ENCODE measurements at regions not wholly inside any gene's neighbourhood (a gene's known extent, or its start where the extent isn't known, plus 50 kb on each side); places are given as distances from the start of the nearest gene placed in this dataset.

GRCh38 chr14:94953541-94954260 is 183.8 kb upstream of the GSC start:
- H3K27me3 ChIP-seq (ENCODE audit: control insufficient read depth in 1 of 2, insufficient read depth in 2 of 2, low read length in 1 of 2) = no peaks in the 10 kb centered on the region
- DNase-seq (no peak), ATAC-seq (ENCODE audit: low FRiP score) (no peak)
- no peaks in the 10 kb centered on the region for H3K36me3 ChIP-seq (ENCODE audit: control insufficient read depth in 1 of 2, insufficient read depth in 2 of 2, low read length in 1 of 2)
- H3K4me1 ChIP-seq (ENCODE audit: control insufficient read depth in 1 of 2, insufficient read depth in 2 of 2, low read length in 2 of 2) = no peaks in the 10 kb centered on the region
- no peak overlapping the region for H3K4me3 ChIP-seq (ENCODE audit: low read length in 2 of 2)
- 89 to 92% methylated on average over 12 of the region's 12 CpGs for WGBS, 2 donors
- H3K9me3 ChIP-seq (ENCODE audit: control insufficient read depth, low read length) = no peaks in the 10 kb centered on the region
- intact Hi-C loops (cut with DNase I) = no loop called here
- no peak overlapping the region for H3K27ac ChIP-seq (ENCODE audit: low read depth in 1 of 2, low read length in 2 of 2)

GRCh38 chr14:94952097-94952496 is 182.2 kb upstream of the GSC start:
- 84 to 89% methylated on average over 7 of the region's 7 CpGs for WGBS, 2 donors
- Histone ChIP-seq H3K36me3 (ENCODE audit: control insufficient read depth in 1 of 2, insufficient read depth in 2 of 2, low read length in 1 of 2) (no peaks in the 10 kb centered on the region), H3K4me1 (ENCODE audit: control insufficient read depth in 1 of 2, insufficient read depth in 2 of 2, low read length in 2 of 2) (no peaks in the 10 kb centered on the region), H3K4me3 (ENCODE audit: low read length in 2 of 2) (no peak overlapping the region), H3K9me3 (ENCODE audit: control insufficient read depth, low read length) (peaks cover 1% of the 10 kb centered on the region), H3K27me3 (ENCODE audit: control insufficient read depth in 1 of 2, insufficient read depth in 2 of 2, low read length in 1 of 2) (no peaks in the 10 kb centered on the region), H3K27ac (ENCODE audit: low read depth in 1 of 2, low read length in 2 of 2) (no peak overlapping the region)
- intact Hi-C loops (cut with DNase I) = no loop called here
- no peak for ATAC-seq (ENCODE audit: low FRiP score)
- DNase-seq = no peak

- ATAC-seq (ENCODE audit: low FRiP score) (no peak), DNase-seq (no peak)
- H3K4me1 ChIP-seq (ENCODE audit: control insufficient read depth in 1 of 2, insufficient read depth in 2 of 2, low read length in 2 of 2) = no peaks in the 10 kb centered on the region
- peaks cover 1% of the 10 kb centered on the region for H3K9me3 ChIP-seq (ENCODE audit: control insufficient read depth, low read length)
- H3K27me3 ChIP-seq (ENCODE audit: control insufficient read depth in 1 of 2, insufficient read depth in 2 of 2, low read length in 1 of 2) = no peaks in the 10 kb centered on the region
- WGBS, 2 donors = 81 to 86% methylated on average over 3 of the region's 3 CpGs
- intact Hi-C loops (cut with DNase I) = no loop called here
- H3K4me3 ChIP-seq (ENCODE audit: low read length in 2 of 2) = no peak overlapping the region
- no peak overlapping the region for H3K27ac ChIP-seq (ENCODE audit: low read depth in 1 of 2, low read length in 2 of 2)
- no peaks in the 10 kb centered on the region for H3K36me3 ChIP-seq (ENCODE audit: control insufficient read depth in 1 of 2, insufficient read depth in 2 of 2, low read length in 1 of 2)
These were observed 176.3 kb upstream of the GSC start for GRCh38 chr14:94946244-94946643.

- H3K4me1 ChIP-seq (ENCODE audit: control insufficient read depth in 1 of 2, insufficient read depth in 2 of 2, low read length in 2 of 2) = no peaks in the 10 kb centered on the region
- no peak for ATAC-seq (ENCODE audit: low FRiP score)
- DNase-seq = no peak
- intact Hi-C loops (cut with DNase I) = no loop called here
- no peak overlapping the region for H3K4me3 ChIP-seq (ENCODE audit: low read length in 2 of 2)
- H3K36me3 ChIP-seq (ENCODE audit: control insufficient read depth in 1 of 2, insufficient read depth in 2 of 2, low read length in 1 of 2) = no peaks in the 10 kb centered on the region
- H3K9me3 ChIP-seq (ENCODE audit: control insufficient read depth, low read length) = peaks cover 1% of the 10 kb centered on the region
- no peak overlapping the region for H3K27ac ChIP-seq (ENCODE audit: low read depth in 1 of 2, low read length in 2 of 2)
- no peaks in the 10 kb centered on the region for H3K27me3 ChIP-seq (ENCODE audit: control insufficient read depth in 1 of 2, insufficient read depth in 2 of 2, low read length in 1 of 2)
- WGBS, 2 donors = 93 to 95% methylated on average over 8 of the region's 8 CpGs
These were observed 175.7 kb upstream of the GSC start for GRCh38 chr14:94945615-94946014.

- H3K4me1 ChIP-seq (ENCODE audit: control insufficient read depth in 1 of 2, insufficient read depth in 2 of 2, low read length in 2 of 2) = no peaks in the 10 kb centered on the region
- WGBS, 2 donors = 95 to 96% methylated on average over 7 of the region's 7 CpGs
- H3K4me3 ChIP-seq (ENCODE audit: low read length in 2 of 2) = no peak overlapping the region
- H3K36me3 ChIP-seq (ENCODE audit: control insufficient read depth in 1 of 2, insufficient read depth in 2 of 2, low read length in 1 of 2) = no peaks in the 10 kb centered on the region
- DNase-seq = no peak
- intact Hi-C loops (cut with DNase I) = no loop called here
- H3K27ac ChIP-seq (ENCODE audit: low read depth in 1 of 2, low read length in 2 of 2) = no peak overlapping the region
- H3K9me3 ChIP-seq (ENCODE audit: control insufficient read depth, low read length) = peaks cover 1% of the 10 kb centered on the region
- H3K27me3 ChIP-seq (ENCODE audit: control insufficient read depth in 1 of 2, insufficient read depth in 2 of 2, low read length in 1 of 2) = no peaks in the 10 kb centered on the region
- no peak for ATAC-seq (ENCODE audit: low FRiP score)
These were observed 174.8 kb upstream of the GSC start for GRCh38 chr14:94944636-94945258.

GRCh38 chr14:94942601-94943000 is 172.7 kb upstream of the GSC start:
- ATAC-seq (ENCODE audit: low FRiP score) (no peak), DNase-seq (no peak)
- Histone ChIP-seq H3K9me3 (ENCODE audit: control insufficient read depth, low read length) (no peaks in the 10 kb centered on the region), H3K4me1 (ENCODE audit: control insufficient read depth in 1 of 2, insufficient read depth in 2 of 2, low read length in 2 of 2) (no peaks in the 10 kb centered on the region), H3K27ac (ENCODE audit: low read depth in 1 of 2, low read length in 2 of 2) (no peak overlapping the region), H3K36me3 (ENCODE audit: control insufficient read depth in 1 of 2, insufficient read depth in 2 of 2, low read length in 1 of 2) (no peaks in the 10 kb centered on the region), H3K4me3 (ENCODE audit: low read length in 2 of 2) (no peak overlapping the region), H3K27me3 (ENCODE audit: control insufficient read depth in 1 of 2, insufficient read depth in 2 of 2, low read length in 1 of 2) (no peaks in the 10 kb centered on the region)
- intact Hi-C loops (cut with DNase I) = no loop called here
- 90 to 93% methylated on average over 4 of the region's 4 CpGs for WGBS, 2 donors

GRCh38 chr14:94941311-94941710 is 171.4 kb upstream of the GSC start:
- H3K27me3 ChIP-seq (ENCODE audit: control insufficient read depth in 1 of 2, insufficient read depth in 2 of 2, low read length in 1 of 2) = no peaks in the 10 kb centered on the region
- 95 to 96% methylated on average over 5 of the region's 5 CpGs for WGBS, 2 donors
- ATAC-seq (ENCODE audit: low FRiP score) (no peak), DNase-seq (no peak)
- H3K36me3 ChIP-seq (ENCODE audit: control insufficient read depth in 1 of 2, insufficient read depth in 2 of 2, low read length in 1 of 2) = no peaks in the 10 kb centered on the region
- H3K4me1 ChIP-seq (ENCODE audit: control insufficient read depth in 1 of 2, insufficient read depth in 2 of 2, low read length in 2 of 2) = no peaks in the 10 kb centered on the region
- no peak overlapping the region for H3K4me3 ChIP-seq (ENCODE audit: low read length in 2 of 2)
- intact Hi-C loops (cut with DNase I) = no loop called here
- H3K27ac ChIP-seq (ENCODE audit: low read depth in 1 of 2, low read length in 2 of 2) = no peak overlapping the region
- H3K9me3 ChIP-seq (ENCODE audit: control insufficient read depth, low read length) = no peaks in the 10 kb centered on the region

- no peak overlapping the region for H3K4me3 ChIP-seq (ENCODE audit: low read length in 2 of 2)
- H3K36me3 ChIP-seq (ENCODE audit: control insufficient read depth in 1 of 2, insufficient read depth in 2 of 2, low read length in 1 of 2) = no peaks in the 10 kb centered on the region
- intact Hi-C loops (cut with DNase I) = no loop called here
- ATAC-seq (ENCODE audit: low FRiP score) (no peak), DNase-seq (no peak)
- H3K27me3 ChIP-seq (ENCODE audit: control insufficient read depth in 1 of 2, insufficient read depth in 2 of 2, low read length in 1 of 2) = no peaks in the 10 kb centered on the region
- 93% methylated on average over 11 of the region's 11 CpGs for WGBS, 2 donors
- no peak overlapping the region for H3K27ac ChIP-seq (ENCODE audit: low read depth in 1 of 2, low read length in 2 of 2)
- H3K9me3 ChIP-seq (ENCODE audit: control insufficient read depth, low read length) = no peaks in the 10 kb centered on the region
- no peaks in the 10 kb centered on the region for H3K4me1 ChIP-seq (ENCODE audit: control insufficient read depth in 1 of 2, insufficient read depth in 2 of 2, low read length in 2 of 2)
These were observed 170.5 kb upstream of the GSC start for GRCh38 chr14:94940263-94940993.

- H3K4me3 ChIP-seq (ENCODE audit: low read length in 2 of 2) = no peak overlapping the region
- ATAC-seq (ENCODE audit: low FRiP score) = no peak
- intact Hi-C loops (cut with DNase I) = no loop called here
- H3K36me3 ChIP-seq (ENCODE audit: control insufficient read depth in 1 of 2, insufficient read depth in 2 of 2, low read length in 1 of 2) = no peaks in the 10 kb centered on the region
- H3K27ac ChIP-seq (ENCODE audit: low read depth in 1 of 2, low read length in 2 of 2) = no peak overlapping the region
- no peaks in the 10 kb centered on the region for H3K4me1 ChIP-seq (ENCODE audit: control insufficient read depth in 1 of 2, insufficient read depth in 2 of 2, low read length in 2 of 2)
- WGBS, 2 donors = 95 to 100% methylated on average over 2 of the region's 2 CpGs
- H3K9me3 ChIP-seq (ENCODE audit: control insufficient read depth, low read length) = no peaks in the 10 kb centered on the region
- H3K27me3 ChIP-seq (ENCODE audit: control insufficient read depth in 1 of 2, insufficient read depth in 2 of 2, low read length in 1 of 2) = no peaks in the 10 kb centered on the region
- no peak for DNase-seq
These were observed 168.1 kb upstream of the GSC start for GRCh38 chr14:94938016-94938415.
